GM12878 (cell line): ENCODE measurements at regions not wholly inside any gene's neighbourhood (a gene's known extent, or its start where the extent isn't known, plus 50 kb on each side); places are given as distances from the start of the nearest gene placed in this dataset.

Source experiments
- CHD1 ChIP-seq: IDR thresholded peaks from 2 replicates; pipeline ENCODE4 v1.6.1; 2012; ENCODE audit warnings: low read depth, low read length, improper control_type of control experiment
- EZH2 ChIP-seq: IDR thresholded peaks from 2 replicates; pipeline ENCODE4 v1.6.1; 2012; ENCODE audit warnings: low read depth, mild to moderate bottlenecking, control low read depth, inconsistent platforms, low read length, borderline replicate concordance; ENCODE audit not compliant: control insufficient read depth
- POLR2AphosphoS5 ChIP-seq: IDR thresholded peaks from 2 replicates; pipeline ENCODE4 v1.6.1; 2011; ENCODE audit warnings: mild to moderate bottlenecking, low read length, inconsistent platforms
- SIN3A ChIP-seq: IDR thresholded peaks from 2 replicates; pipeline ENCODE4 v1.6.1; 2012; ENCODE audit warnings: low read depth, low read length, improper control_type of control experiment
- TF ChIP-seq, protein P1 (sequence below): fragments of 450-650 bp; IDR thresholded peaks from 2 replicates; pipeline ENCODE4 v1.6.1; 2014; ENCODE audit warnings: mild to moderate bottlenecking

DNA sequence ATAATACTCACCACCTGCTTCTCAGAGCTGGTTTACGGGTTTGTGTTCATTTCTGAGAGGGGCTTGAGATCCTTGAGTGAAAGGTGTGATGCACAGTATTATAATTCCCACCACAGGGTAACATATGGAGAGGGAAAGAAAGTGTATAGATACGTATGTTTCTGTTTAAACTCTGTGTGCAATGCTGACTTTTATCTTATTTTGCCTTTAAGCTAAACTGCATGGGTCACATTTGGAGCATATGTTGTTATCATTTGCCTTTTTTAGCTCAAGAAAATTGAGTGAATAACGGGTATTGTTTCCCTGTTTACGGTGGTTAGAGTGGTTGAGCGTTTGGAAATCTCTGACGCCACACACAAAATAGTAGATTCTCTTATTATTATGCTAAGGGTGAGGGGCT is 191.1 kb upstream of the NFIA start:
- TF ChIP-seq, protein P1, sequence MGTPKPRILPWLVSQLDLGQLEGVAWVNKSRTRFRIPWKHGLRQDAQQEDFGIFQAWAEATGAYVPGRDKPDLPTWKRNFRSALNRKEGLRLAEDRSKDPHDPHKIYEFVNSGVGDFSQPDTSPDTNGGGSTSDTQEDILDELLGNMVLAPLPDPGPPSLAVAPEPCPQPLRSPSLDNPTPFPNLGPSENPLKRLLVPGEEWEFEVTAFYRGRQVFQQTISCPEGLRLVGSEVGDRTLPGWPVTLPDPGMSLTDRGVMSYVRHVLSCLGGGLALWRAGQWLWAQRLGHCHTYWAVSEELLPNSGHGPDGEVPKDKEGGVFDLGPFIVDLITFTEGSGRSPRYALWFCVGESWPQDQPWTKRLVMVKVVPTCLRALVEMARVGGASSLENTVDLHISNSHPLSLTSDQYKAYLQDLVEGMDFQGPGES = no peak
- TF ChIP-seq SIN3A (no peak), POLR2AphosphoS5 (no peak), EZH2 (no peak), CHD1 (no peak)
